ENCODE measurements at regions not wholly inside any gene's neighbourhood (a gene's known extent, or its start where the extent isn't known, plus 50 kb on each side); places are given as distances from the start of the nearest gene placed in this dataset.

DNA sequence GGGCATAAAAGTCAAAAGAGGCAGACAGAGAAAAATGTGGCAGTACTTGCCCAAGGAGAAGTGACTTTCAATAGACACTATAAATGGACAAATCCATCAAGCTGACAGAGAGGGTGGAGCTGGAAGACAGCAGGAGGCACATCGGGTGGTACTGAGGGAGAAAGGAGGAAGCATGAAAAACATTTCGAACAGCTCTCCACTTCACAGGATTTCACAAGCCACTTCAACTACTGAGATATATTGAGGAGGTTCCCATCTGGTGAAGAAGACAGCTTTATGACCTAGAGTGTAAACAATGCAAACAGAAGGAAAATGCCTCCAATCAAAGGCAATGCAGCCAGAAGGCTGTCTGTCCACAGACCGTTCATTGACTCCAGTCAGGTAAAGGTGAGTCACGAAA lies 259.4 kb upstream of the ECI2 start:
- ATAC-seq, result no peak
- DNase-seq, result no peak
- Histone ChIP-seq H3K4me3 (no peak overlapping the region), H3K36me3 (replicated peaks in 1 of 2; ENCODE audit: insufficient read depth in 1 of 2, low read depth in 2 of 2) (no peaks in the 10 kb centered on the region), H3K27me3 (no peaks in the 10 kb centered on the region), H3K4me1 (no peaks in the 10 kb centered on the region), H3K27ac (no peak overlapping the region), H3K9me3 (no peaks in the 10 kb centered on the region)
- TF ChIP-seq POLR2A (IDR thresholded peaks at IDR 0.05), result no peak
- TF ChIP-seq, protein P1, sequence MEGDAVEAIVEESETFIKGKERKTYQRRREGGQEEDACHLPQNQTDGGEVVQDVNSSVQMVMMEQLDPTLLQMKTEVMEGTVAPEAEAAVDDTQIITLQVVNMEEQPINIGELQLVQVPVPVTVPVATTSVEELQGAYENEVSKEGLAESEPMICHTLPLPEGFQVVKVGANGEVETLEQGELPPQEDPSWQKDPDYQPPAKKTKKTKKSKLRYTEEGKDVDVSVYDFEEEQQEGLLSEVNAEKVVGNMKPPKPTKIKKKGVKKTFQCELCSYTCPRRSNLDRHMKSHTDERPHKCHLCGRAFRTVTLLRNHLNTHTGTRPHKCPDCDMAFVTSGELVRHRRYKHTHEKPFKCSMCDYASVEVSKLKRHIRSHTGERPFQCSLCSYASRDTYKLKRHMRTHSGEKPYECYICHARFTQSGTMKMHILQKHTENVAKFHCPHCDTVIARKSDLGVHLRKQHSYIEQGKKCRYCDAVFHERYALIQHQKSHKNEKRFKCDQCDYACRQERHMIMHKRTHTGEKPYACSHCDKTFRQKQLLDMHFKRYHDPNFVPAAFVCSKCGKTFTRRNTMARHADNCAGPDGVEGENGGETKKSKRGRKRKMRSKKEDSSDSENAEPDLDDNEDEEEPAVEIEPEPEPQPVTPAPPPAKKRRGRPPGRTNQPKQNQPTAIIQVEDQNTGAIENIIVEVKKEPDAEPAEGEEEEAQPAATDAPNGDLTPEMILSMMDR (IDR thresholded peaks at IDR 0.05), result no peak
- intact Hi-C loops (cut with DNase I), result no loop called here
- 32 to 54% methylated on average over 4 of the region's 4 CpGs for WGBS, 2 donors

GRCh38 chr6:4388675-4389074 lies 253.3 kb upstream of the ECI2 start:
- peaks cover 0 to 11% (median 0%) of the 10 kb centered on the region in 3 donors for H3K9me3 ChIP-seq
- TF ChIP-seq, protein P1 (IDR thresholded peaks at IDR 0.05), result no peak
- no peak for TF ChIP-seq POLR2A (IDR thresholded peaks at IDR 0.05)
- no peaks in the 10 kb centered on the region for H3K4me1 ChIP-seq
- DNase-seq (no peak), ATAC-seq (no peak)
- H3K36me3 ChIP-seq (replicated peaks in 1 of 2; ENCODE audit: insufficient read depth in 1 of 2, low read depth in 2 of 2), result no peaks in the 10 kb centered on the region
- WGBS, 2 donors, result 55 to 57% methylated on average over 7 to 8 of the region's 8 CpGs
- no peak overlapping the region for H3K27ac ChIP-seq
- no peak overlapping the region for H3K4me3 ChIP-seq
- H3K27me3 ChIP-seq, result no peaks in the 10 kb centered on the region
- intact Hi-C loops (cut with DNase I), result no loop called here

DNA sequence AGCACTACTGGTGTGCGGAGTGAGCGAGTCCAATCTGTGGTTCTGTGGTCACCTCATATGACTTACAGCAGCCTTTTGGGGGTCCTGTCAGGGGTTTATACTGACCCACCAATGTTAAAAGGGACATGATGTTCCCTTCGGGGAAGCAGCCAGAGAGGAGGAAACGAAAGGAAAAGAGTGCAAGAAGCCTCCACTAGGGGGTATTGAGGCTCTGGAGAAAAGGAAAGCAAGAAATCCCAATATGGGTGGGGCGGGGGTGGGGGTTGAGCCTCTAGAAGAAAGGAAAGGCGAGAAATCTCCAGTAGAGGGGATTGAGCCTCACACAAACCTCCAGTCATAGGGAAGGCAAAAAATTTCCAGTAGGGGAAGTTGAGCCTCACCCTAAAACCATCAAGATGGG lies 249.3 kb upstream of the ECI2 start:
- Histone ChIP-seq H3K36me3 (replicated peaks in 1 of 2; ENCODE audit: insufficient read depth in 1 of 2, low read depth in 2 of 2) (no peaks in the 10 kb centered on the region), H3K27me3 (no peaks in the 10 kb centered on the region), H3K27ac (no peak overlapping the region), H3K9me3 (peaks cover 0 to 11% (median 0%) of the 10 kb centered on the region in 3 donors), H3K4me1 (no peaks in the 10 kb centered on the region), H3K4me3 (no peak overlapping the region)
- 79 to 83% methylated on average over 6 of the region's 6 CpGs for WGBS, 2 donors
- ATAC-seq (no peak), DNase-seq (no peak)
- no peak for TF ChIP-seq POLR2A (IDR thresholded peaks at IDR 0.05)
- TF ChIP-seq, protein P1 (IDR thresholded peaks at IDR 0.05), result no peak
- intact Hi-C loops (cut with DNase I), result no loop called here

DNA sequence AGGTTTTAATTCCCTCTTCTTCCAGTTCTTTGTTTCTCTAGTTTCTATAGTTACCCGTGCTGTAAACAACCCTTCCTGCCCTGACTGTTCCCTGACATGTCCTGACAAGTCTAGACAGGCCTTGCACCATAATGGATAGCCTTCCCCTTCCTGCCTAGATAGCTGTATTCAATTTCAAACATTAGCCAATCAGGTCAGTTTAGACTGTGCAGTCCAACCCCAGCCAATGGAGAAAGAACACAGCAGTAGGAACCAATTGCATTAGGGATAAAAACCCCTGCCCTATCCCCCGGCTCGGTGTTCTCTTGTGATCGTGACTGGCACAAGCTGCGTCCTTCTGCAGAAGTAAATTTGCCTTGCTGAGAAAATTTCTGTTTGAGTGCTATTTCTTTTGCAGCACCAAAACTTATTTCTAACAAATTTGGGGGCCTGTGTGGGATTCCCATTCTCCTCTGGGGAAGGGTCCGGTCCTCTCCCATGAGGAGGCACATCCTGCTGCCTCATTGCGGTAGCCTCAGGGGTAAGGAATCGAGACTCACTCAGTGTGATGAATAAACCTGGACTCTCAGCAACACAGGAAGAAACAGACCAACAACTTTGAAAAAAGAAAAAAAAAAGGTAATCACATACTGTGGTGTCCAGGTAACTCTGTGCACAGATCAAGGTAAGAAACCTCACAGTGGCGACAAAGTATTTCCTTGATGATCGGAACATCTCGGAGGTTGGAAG lies 248.7 kb upstream of the ECI2 start:
- Histone ChIP-seq H3K9me3 (peaks cover 0 to 11% (median 0%) of the 10 kb centered on the region in 3 donors), H3K27ac (no peak overlapping the region), H3K4me1 (no peaks in the 10 kb centered on the region), H3K4me3 (no peak overlapping the region), H3K27me3 (no peaks in the 10 kb centered on the region), H3K36me3 (replicated peaks in 1 of 2; ENCODE audit: insufficient read depth in 1 of 2, low read depth in 2 of 2) (no peaks in the 10 kb centered on the region)
- WGBS, 2 donors, result 73 to 83% methylated on average over 11 of the region's 11 CpGs
- no peak for TF ChIP-seq POLR2A (IDR thresholded peaks at IDR 0.05)
- TF ChIP-seq, protein P1 (IDR thresholded peaks at IDR 0.05), result no peak
- intact Hi-C loops (cut with DNase I), result no loop called here
- DNase-seq (no peak), ATAC-seq (no peak)

GRCh38 chr6:4382362-4382853 lies 247.0 kb upstream of the ECI2 start:
- ATAC-seq, result no peak
- Histone ChIP-seq H3K4me3 (no peak overlapping the region), H3K4me1 (no peaks in the 10 kb centered on the region), H3K27ac (no peak overlapping the region), H3K36me3 (replicated peaks in 1 of 2; ENCODE audit: insufficient read depth in 1 of 2, low read depth in 2 of 2) (no peaks in the 10 kb centered on the region), H3K9me3 (peaks cover 0 to 11% (median 0%) of the 10 kb centered on the region in 3 donors), H3K27me3 (no peaks in the 10 kb centered on the region)
- TF ChIP-seq, protein P1 (IDR thresholded peaks at IDR 0.05), result no peak
- TF ChIP-seq POLR2A (IDR thresholded peaks at IDR 0.05), result no peak
- 52 to 89% methylated on average over 2 to 3 of the region's 3 CpGs for WGBS, 2 donors
- intact Hi-C loops (cut with DNase I), result no loop called here
- no peak for DNase-seq

All from body of pancreas (tissue), 4 donors.